ENCODE measurements at regions not wholly inside any gene's neighbourhood (a gene's known extent, or its start where the extent isn't known, plus 50 kb on each side); places are given as distances from the start of the nearest gene placed in this dataset.

- Mint-ChIP-seq H3K27me3 (ENCODE audit: insufficient read depth) (no peaks in the 10 kb centered on the region), H3K4me1 (no peaks in the 10 kb centered on the region), H3K27ac (no peak overlapping the region), H3K4me3 (no peak overlapping the region), H3K9me3 (peaks cover 32% of the 10 kb centered on the region), H3K36me3 (ENCODE audit: low read depth) (no peaks in the 10 kb centered on the region)
- Histone ChIP-seq H3K4me1 (ENCODE audit: control insufficient read depth, insufficient read depth, low read length) (no peaks in the 10 kb centered on the region), H3K9me3 (ENCODE audit: control insufficient read depth, low read length) (no peaks in the 10 kb centered on the region), H3K9ac (ENCODE audit: extremely low read depth, low read length, poor library complexity, severe bottlenecking) (no peak overlapping the region), H3K27ac (ENCODE audit: low read depth, low read length) (no peak overlapping the region), H3K4me3 (ENCODE audit: low read length) (no peak overlapping the region), H3K27me3 (ENCODE audit: control insufficient read depth, insufficient read depth, low read length, poor library complexity, severe bottlenecking) (no peaks in the 10 kb centered on the region), H3K36me3 (ENCODE audit: control insufficient read depth, insufficient read depth, low read length) (no peaks in the 10 kb centered on the region)
- no peak for DNase-seq
- 79% methylated on average over 4 of the region's 5 CpGs; no CpG with 5 or more reads in 1 of the 2 experiments for WGBS, 2 experiments (ENCODE audit: insufficient coverage in 1 of 2, insufficient read length in 1 of 2)
- TF ChIP-seq CTCF (conservative IDR thresholded peaks at IDR 0.05), result no peak
Observed at GRCh38 chrX:143571521-143571920, 54.2 kb upstream of the SPANXN3 start.

- no peaks in the 10 kb centered on the region for H3K27me3 ChIP-seq (ENCODE audit: control insufficient read depth, insufficient read depth, low read length, poor library complexity, severe bottlenecking)
- H3K9me3 Mint-ChIP-seq, result peaks cover 36% of the 10 kb centered on the region
- WGBS, 2 experiments (ENCODE audit: insufficient coverage in 1 of 2, insufficient read length in 1 of 2), result 100% methylated on average over 2 of the region's 2 CpGs; no CpG with 5 or more reads in 1 of the 2 experiments
Observed at GRCh38 chrX:143570782-143571181, 53.5 kb upstream of the SPANXN3 start.

GRCh38 chrX:143568467-143568866 lies 51.2 kb upstream of the SPANXN3 start:
- TF ChIP-seq CTCF (conservative IDR thresholded peaks at IDR 0.05), result no peak
- no peak overlapping the region for H3K4me3 ChIP-seq (ENCODE audit: low read length)
- no peak overlapping the region for H3K9ac ChIP-seq (ENCODE audit: extremely low read depth, low read length, poor library complexity, severe bottlenecking)
- 67 to 80% methylated on average over 1 of the region's 2 CpGs for WGBS, 2 experiments (ENCODE audit: insufficient coverage in 1 of 2, insufficient read length in 1 of 2)
- no peaks in the 10 kb centered on the region for H3K27me3 ChIP-seq (ENCODE audit: control insufficient read depth, insufficient read depth, low read length, poor library complexity, severe bottlenecking)
- H3K4me1 ChIP-seq (ENCODE audit: control insufficient read depth, insufficient read depth, low read length), result no peaks in the 10 kb centered on the region
- no peak overlapping the region for H3K27ac ChIP-seq (ENCODE audit: low read depth, low read length)
- Mint-ChIP-seq H3K27ac (no peak overlapping the region), H3K36me3 (ENCODE audit: low read depth) (no peaks in the 10 kb centered on the region), H3K27me3 (ENCODE audit: insufficient read depth) (no peaks in the 10 kb centered on the region), H3K4me1 (no peaks in the 10 kb centered on the region), H3K4me3 (no peak overlapping the region), H3K9me3 (peaks cover 51% of the 10 kb centered on the region)
- DNase-seq, result no peak
- H3K9me3 ChIP-seq (ENCODE audit: control insufficient read depth, low read length), result peaks cover 2% of the 10 kb centered on the region
- no peaks in the 10 kb centered on the region for H3K36me3 ChIP-seq (ENCODE audit: control insufficient read depth, insufficient read depth, low read length)

More at GRCh38 chrX:143570782-143571181, 53.5 kb upstream of the SPANXN3 start:
- no peaks in the 10 kb centered on the region for H3K4me1 ChIP-seq (ENCODE audit: control insufficient read depth, insufficient read depth, low read length)
- no peaks in the 10 kb centered on the region for H3K9me3 ChIP-seq (ENCODE audit: control insufficient read depth, low read length)
- no peak overlapping the region for H3K4me3 ChIP-seq (ENCODE audit: low read length)
- Mint-ChIP-seq H3K4me1 (no peaks in the 10 kb centered on the region), H3K36me3 (ENCODE audit: low read depth) (no peaks in the 10 kb centered on the region), H3K4me3 (no peak overlapping the region), H3K27ac (no peak overlapping the region), H3K27me3 (ENCODE audit: insufficient read depth) (no peaks in the 10 kb centered on the region)
- no peak for DNase-seq
- TF ChIP-seq CTCF (conservative IDR thresholded peaks at IDR 0.05), result no peak
- H3K27ac ChIP-seq (ENCODE audit: low read depth, low read length), result no peak overlapping the region
- H3K36me3 ChIP-seq (ENCODE audit: control insufficient read depth, insufficient read depth, low read length), result no peaks in the 10 kb centered on the region
- H3K9ac ChIP-seq (ENCODE audit: extremely low read depth, low read length, poor library complexity, severe bottlenecking), result no peak overlapping the region
